CD1c-positive myeloid dendritic cell (primary cell): ENCODE measurements at regions not wholly inside any gene's neighbourhood (a gene's known extent, or its start where the extent isn't known, plus 50 kb on each side); places are given as distances from the start of the nearest gene placed in this dataset.

ENCODE experiments used
- DNase-seq: peaks from one replicate; pipeline ENCODE4 v3.0.0-alpha.2; 2016; ENCODE audit errors: extremely low spot score

- no peak for DNase-seq
Measured at GRCh38 chr16:26877421-26877820, 189.3 kb upstream of the C16orf82 start.

- no peak for DNase-seq
Measured at GRCh38 chr16:26885674-26886073, 181.1 kb upstream of the C16orf82 start.

- DNase-seq: no peak
Measured at GRCh38 chr16:26889740-26890139, 177.0 kb upstream of the C16orf82 start.

- no peak for DNase-seq
Measured at GRCh38 chr16:26898200-26898599, 168.5 kb upstream of the C16orf82 start.

GRCh38 chr16:26901196-26901861 lies 165.4 kb upstream of the C16orf82 start:
- DNase-seq: no peak

- no peak for DNase-seq
Measured at GRCh38 chr16:26901983-26902382, 164.7 kb upstream of the C16orf82 start.

- no peak for DNase-seq
Measured at GRCh38 chr16:26905336-26905735, 161.4 kb upstream of the C16orf82 start.

GRCh38 chr16:26909623-26910022 lies 157.1 kb upstream of the C16orf82 start:
- no peak for DNase-seq

- DNase-seq: no peak
Measured at GRCh38 chr16:26911436-26911835, 155.3 kb upstream of the C16orf82 start.

GRCh38 chr16:26913851-26914250 lies 152.9 kb upstream of the C16orf82 start:
- no peak for DNase-seq

- no peak for DNase-seq
Measured at GRCh38 chr16:26930786-26931581, 135.7 kb upstream of the C16orf82 start.

GRCh38 chr16:26950636-26951035 lies 116.1 kb upstream of the C16orf82 start:
- DNase-seq: no peak

GRCh38 chr16:26951950-26952349 lies 114.8 kb upstream of the C16orf82 start:
- DNase-seq: no peak

- no peak for DNase-seq
Measured at GRCh38 chr16:26952411-26952810, 114.3 kb upstream of the C16orf82 start.

GRCh38 chr16:26957283-26957859 lies 109.4 kb upstream of the C16orf82 start:
- DNase-seq: no peak

GRCh38 chr16:26959416-26960009 lies 107.2 kb upstream of the C16orf82 start:
- DNase-seq: no peak

GRCh38 chr16:26961459-26961858 lies 105.3 kb upstream of the C16orf82 start:
- DNase-seq: peak; percentile 18

- DNase-seq: no peak
Measured at GRCh38 chr16:26963109-26963508, 103.6 kb upstream of the C16orf82 start.

GRCh38 chr16:26969589-26970231 lies 97.0 kb upstream of the C16orf82 start:
- no peak for DNase-seq

GRCh38 chr16:26970292-26970691 lies 96.4 kb upstream of the C16orf82 start:
- DNase-seq: no peak

GRCh38 chr16:26976873-26977272 lies 89.9 kb upstream of the C16orf82 start:
- no peak for DNase-seq
